Keratinocyte (primary cell): ENCODE measurements at regions not wholly inside any gene's neighbourhood (a gene's known extent, or its start where the extent isn't known, plus 50 kb on each side); places are given as distances from the start of the nearest gene placed in this dataset.

Source experiments
- DNase-seq: peaks from one replicate; pipeline ENCODE4 v3.0.0-alpha.2; 2011; ENCODE audit warnings: low read depth, missing footprints, low spot score
- FAIRE-seq: peaks from 2 replicates; lab custom pipeline; 2011; peaks lifted over from hg19 to GRCh38; lab: Jason Lieb, UNC
- H2AFZ ChIP-seq: 2 replicates; pipeline ENCODE4 v1.6.0; 2012; ENCODE audit warnings: low read length, control low read depth, inconsistent platforms; ENCODE audit not compliant: control insufficient read depth
- H3K27ac ChIP-seq: 2 replicates; pipeline ENCODE4 v1.5.1; 2011; ENCODE audit warnings: low read length; ENCODE audit not compliant: control insufficient read depth, insufficient read depth
- H3K27me3 ChIP-seq: 3 replicates; pipeline ENCODE4 v1.6.0; 2011; ENCODE audit warnings: low read length; ENCODE audit not compliant: control insufficient read depth, insufficient read depth; ENCODE audit errors: extremely low read depth
- H3K36me3 ChIP-seq, 2 experiments: 2 replicates in 1 of 2; 3 replicates in 1 of 2; pipeline ENCODE4 v1.5.1; 2011; ENCODE audit warnings: low read length in 2 of 2, mild to moderate bottlenecking in 1 of 2; ENCODE audit not compliant: control insufficient read depth in 2 of 2, insufficient read depth in 2 of 2; ENCODE audit errors: extremely low read depth in 1 of 2
- H3K4me1 ChIP-seq: 3 replicates; pipeline ENCODE4 v1.5.1; 2011; ENCODE audit warnings: low read length; ENCODE audit not compliant: control insufficient read depth, insufficient read depth; ENCODE audit errors: extremely low read depth
- H3K4me2 ChIP-seq: 3 replicates; pipeline ENCODE4 v1.6.0; 2011; ENCODE audit warnings: low read depth, low read length; ENCODE audit not compliant: control insufficient read depth, insufficient read depth; ENCODE audit errors: extremely low read depth
- H3K4me3 ChIP-seq, 3 experiments: fragments of 200-600 bp in 1 of 3; sonication (generic) in 1 of 3; 2 replicates in 2 of 3; 3 replicates in 1 of 3; pipeline ENCODE4 v1.5.1; 2011 to 2016; ENCODE audit warnings: low read length in 3 of 3, mild to moderate bottlenecking in 3 of 3, control low read depth in 2 of 3, inconsistent platforms in 1 of 3, low read depth in 1 of 3, mixed read lengths in 1 of 3, mixed run types in 1 of 3, moderate library complexity in 1 of 3; ENCODE audit not compliant: control insufficient read depth in 2 of 3, insufficient read depth in 2 of 3; ENCODE audit errors: extremely low read depth in 1 of 3
- H3K79me2 ChIP-seq: 2 replicates; pipeline ENCODE4 v1.6.0; 2012; ENCODE audit warnings: low read length; ENCODE audit not compliant: control insufficient read depth, insufficient read depth
- H3K9ac ChIP-seq: 3 replicates; pipeline ENCODE4 v1.6.0; 2011; ENCODE audit warnings: low read length; ENCODE audit not compliant: control insufficient read depth, insufficient read depth; ENCODE audit errors: extremely low read depth
- H3K9me1 ChIP-seq: 3 replicates; pipeline ENCODE4 v1.6.0; 2011; ENCODE audit warnings: low read length; ENCODE audit not compliant: control insufficient read depth, insufficient read depth; ENCODE audit errors: extremely low read depth
- H3K9me3 ChIP-seq: 2 replicates; pipeline ENCODE4 v1.5.1; 2012; ENCODE audit warnings: low read depth, low read length; ENCODE audit not compliant: control insufficient read depth
- H4K20me1 ChIP-seq: 3 replicates; pipeline ENCODE4 v1.6.0; 2011; ENCODE audit warnings: low read length; ENCODE audit not compliant: control insufficient read depth, insufficient read depth; ENCODE audit errors: extremely low read depth
- EZH2 ChIP-seq: IDR thresholded peaks from one replicate; pipeline ENCODE4 v1.6.1; 2012; ENCODE audit warnings: inconsistent platforms, mild to moderate bottlenecking, low read length, moderate library complexity
- dilution Hi-C: fragments of 300-500 bp; cut with MboI; formaldehyde crosslinking; loops from one replicate; pipeline ENCODE4 v1.7.0; 2020; ENCODE audit warnings: low sequenced_read_pairs; ENCODE audit not compliant: extremely low pct_ligation_motif_present
- TF ChIP-seq, protein P1 (sequence below), 3 experiments: IDR thresholded peaks in 1 of 3; conservative IDR thresholded peaks in 1 of 3; optimal IDR thresholded peaks in 1 of 3; 2 replicates in 2 of 3; 3 replicates in 1 of 3; pipeline versions ENCODE3 to v1.5.1; 2011; ENCODE audit warnings: low read length in 3 of 3, mild to moderate bottlenecking in 3 of 3, moderate library complexity in 2 of 3, control low read depth in 1 of 3, inconsistent platforms in 1 of 3; ENCODE audit not compliant: insufficient read depth in 2 of 3; ENCODE audit errors: extremely low read depth in 1 of 3

DNA sequence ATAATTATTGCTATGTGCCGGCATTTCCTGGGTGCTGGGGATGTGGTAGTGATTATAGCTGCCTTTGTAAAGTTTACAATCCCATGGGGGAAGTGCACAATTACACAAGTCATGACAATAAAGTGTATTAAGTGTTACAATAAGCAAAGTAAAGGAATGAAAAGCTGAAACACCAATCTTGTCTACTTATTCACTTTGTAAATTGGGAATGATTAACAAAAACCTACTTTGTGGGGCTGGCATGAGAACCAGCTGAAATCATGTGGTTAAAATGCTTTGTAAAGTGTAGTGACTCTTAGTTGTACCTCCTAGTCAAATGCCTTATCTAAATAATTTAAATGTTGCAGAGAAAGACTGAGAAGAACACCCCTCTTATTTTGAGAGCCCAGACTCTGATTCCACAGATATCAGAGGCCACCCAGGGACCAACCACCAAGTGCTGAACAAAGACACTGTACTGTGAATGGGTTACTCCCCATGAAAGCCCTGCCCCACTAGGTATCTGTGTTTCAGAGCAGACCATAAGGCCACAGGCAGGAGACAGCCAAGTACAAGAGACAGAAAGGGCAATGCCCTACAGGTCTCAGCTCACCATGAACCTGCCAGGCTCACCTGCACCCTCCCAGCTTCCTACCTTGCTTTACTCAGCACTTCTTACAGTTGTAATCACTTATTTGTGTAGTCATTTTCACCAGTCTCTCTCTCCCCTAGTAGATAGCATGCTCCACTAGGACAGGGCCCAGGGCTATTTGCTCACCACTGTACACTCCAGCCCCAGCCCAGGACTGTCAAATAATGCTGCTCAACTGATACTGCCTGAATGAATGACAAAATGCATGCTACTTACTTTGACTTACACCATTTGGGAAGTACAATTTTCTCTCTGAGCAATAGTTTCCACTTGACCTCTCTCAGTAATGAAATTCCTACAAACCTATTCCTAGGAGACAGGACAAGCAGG is 101.6 kb upstream of the APC start:
- DNase-seq (no peak), FAIRE-seq (no peak)
- Histone ChIP-seq H3K9me1 (no peaks in the 10 kb centered on the region), H3K27ac (no peak overlapping the region), H3K4me1 (no peaks in the 10 kb centered on the region), H3K9ac (no peak overlapping the region), H4K20me1 (no peaks in the 10 kb centered on the region), H3K27me3 (peaks cover 2% of the 10 kb centered on the region), H3K36me3 (no peaks in the 10 kb centered on the region), H3K79me2 (no peaks in the 10 kb centered on the region), H2AFZ (no peak overlapping the region), H3K9me3 (no peaks in the 10 kb centered on the region), H3K4me3 (no peak overlapping the region), H3K4me2 (no peak overlapping the region)
- dilution Hi-C loops, result no loop called here
- no peak for TF ChIP-seq EZH2
- TF ChIP-seq, protein P1, sequence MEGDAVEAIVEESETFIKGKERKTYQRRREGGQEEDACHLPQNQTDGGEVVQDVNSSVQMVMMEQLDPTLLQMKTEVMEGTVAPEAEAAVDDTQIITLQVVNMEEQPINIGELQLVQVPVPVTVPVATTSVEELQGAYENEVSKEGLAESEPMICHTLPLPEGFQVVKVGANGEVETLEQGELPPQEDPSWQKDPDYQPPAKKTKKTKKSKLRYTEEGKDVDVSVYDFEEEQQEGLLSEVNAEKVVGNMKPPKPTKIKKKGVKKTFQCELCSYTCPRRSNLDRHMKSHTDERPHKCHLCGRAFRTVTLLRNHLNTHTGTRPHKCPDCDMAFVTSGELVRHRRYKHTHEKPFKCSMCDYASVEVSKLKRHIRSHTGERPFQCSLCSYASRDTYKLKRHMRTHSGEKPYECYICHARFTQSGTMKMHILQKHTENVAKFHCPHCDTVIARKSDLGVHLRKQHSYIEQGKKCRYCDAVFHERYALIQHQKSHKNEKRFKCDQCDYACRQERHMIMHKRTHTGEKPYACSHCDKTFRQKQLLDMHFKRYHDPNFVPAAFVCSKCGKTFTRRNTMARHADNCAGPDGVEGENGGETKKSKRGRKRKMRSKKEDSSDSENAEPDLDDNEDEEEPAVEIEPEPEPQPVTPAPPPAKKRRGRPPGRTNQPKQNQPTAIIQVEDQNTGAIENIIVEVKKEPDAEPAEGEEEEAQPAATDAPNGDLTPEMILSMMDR (optimal IDR thresholded peaks at IDR 0.05 in 1 of 3, IDR thresholded peaks at IDR 0.05 in 1 of 3, conservative IDR thresholded peaks at IDR 0.05 in 1 of 3; ENCODE audit: extremely low read depth in 1 of 3, insufficient read depth in 2 of 3, low read length in 3 of 3), result no peak

DNA sequence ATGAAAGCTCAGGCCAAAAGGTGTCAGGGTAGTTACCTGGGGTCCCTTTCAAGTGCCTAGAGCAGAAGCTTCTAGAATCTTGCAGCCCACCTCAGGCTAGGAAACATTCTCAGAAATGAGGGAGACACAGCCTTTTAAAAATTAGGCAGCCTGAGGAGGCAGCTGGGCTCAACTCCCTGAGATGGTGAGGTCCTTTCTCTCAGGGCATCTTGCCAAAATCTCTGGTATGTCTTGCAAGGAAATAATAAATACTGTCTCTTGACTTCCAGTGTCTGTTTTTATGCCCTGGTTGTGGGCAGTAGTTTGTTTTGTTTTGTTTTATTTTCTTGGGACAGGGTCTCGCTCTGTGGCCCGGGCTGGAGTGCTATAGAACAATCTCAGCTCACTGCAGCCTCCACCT is 100.9 kb upstream of the APC start:
- Histone ChIP-seq H3K4me3 (no peak overlapping the region), H2AFZ (no peak overlapping the region), H4K20me1 (no peaks in the 10 kb centered on the region), H3K36me3 (no peaks in the 10 kb centered on the region), H3K4me1 (no peaks in the 10 kb centered on the region), H3K79me2 (no peaks in the 10 kb centered on the region), H3K9me1 (no peaks in the 10 kb centered on the region), H3K4me2 (no peak overlapping the region), H3K27me3 (no peaks in the 10 kb centered on the region), H3K9me3 (no peaks in the 10 kb centered on the region), H3K9ac (no peak overlapping the region), H3K27ac (no peak overlapping the region)
- TF ChIP-seq EZH2, result no peak
- TF ChIP-seq, protein P1 (optimal IDR thresholded peaks at IDR 0.05 in 1 of 3, IDR thresholded peaks at IDR 0.05 in 1 of 3, conservative IDR thresholded peaks at IDR 0.05 in 1 of 3; ENCODE audit: extremely low read depth in 1 of 3, insufficient read depth in 2 of 3, low read length in 3 of 3), result no peak
- no peak for FAIRE-seq
- dilution Hi-C loops, result no loop called here
- DNase-seq, result no peak
